NCI-H748 (cell line): ENCODE measurements at regions not wholly inside any gene's neighbourhood (a gene's known extent, or its start where the extent isn't known, plus 50 kb on each side); places are given as distances from the start of the nearest gene placed in this dataset.

ENCODE experiments used
- DNase-seq: peaks from one replicate; lab custom pipeline; 2025; ENCODE audit not compliant: unreplicated experiment; lab: John Stamatoyannopoulos, UW

DNA sequence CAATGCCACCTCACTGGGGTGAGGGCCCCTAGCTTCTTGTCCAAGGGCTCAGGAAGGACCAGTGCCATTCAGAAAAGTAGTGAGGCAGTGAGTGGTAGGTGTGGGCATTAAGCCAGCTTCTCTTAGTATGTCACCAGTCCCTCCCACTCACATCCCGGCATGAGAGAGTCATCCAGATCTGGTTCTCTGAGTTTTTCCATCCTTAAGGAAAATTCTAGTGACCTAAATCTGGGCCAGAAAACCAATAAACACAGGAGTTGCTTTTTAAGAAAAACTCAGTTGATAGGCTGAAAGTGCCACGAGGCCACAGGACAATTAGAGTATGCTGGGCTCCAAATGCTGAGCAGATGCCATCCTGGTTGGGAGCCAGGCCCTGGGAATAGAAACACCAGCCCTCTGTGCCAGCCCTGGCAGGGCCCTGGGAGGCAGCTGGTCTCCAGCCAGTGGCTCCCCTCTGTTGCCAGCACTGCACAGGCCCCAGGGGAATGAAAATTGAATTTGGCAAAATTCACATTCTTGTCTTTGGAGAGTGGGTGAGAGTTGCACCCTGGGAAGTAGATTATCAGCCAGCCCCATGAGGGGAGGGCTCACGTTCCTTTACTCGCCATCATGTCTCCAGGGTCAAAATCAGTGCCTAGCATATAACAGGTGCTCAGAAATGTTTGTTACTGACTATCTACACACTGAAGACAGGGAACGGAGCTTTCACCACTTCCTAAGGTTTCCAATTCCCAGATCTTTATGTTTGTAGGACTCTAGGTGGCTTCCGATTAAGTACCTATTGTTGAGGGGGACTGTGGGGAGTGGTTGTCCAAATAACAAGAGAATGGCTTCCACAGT is 52.8 kb downstream of the FAM43A start:
- no peak for DNase-seq

DNA sequence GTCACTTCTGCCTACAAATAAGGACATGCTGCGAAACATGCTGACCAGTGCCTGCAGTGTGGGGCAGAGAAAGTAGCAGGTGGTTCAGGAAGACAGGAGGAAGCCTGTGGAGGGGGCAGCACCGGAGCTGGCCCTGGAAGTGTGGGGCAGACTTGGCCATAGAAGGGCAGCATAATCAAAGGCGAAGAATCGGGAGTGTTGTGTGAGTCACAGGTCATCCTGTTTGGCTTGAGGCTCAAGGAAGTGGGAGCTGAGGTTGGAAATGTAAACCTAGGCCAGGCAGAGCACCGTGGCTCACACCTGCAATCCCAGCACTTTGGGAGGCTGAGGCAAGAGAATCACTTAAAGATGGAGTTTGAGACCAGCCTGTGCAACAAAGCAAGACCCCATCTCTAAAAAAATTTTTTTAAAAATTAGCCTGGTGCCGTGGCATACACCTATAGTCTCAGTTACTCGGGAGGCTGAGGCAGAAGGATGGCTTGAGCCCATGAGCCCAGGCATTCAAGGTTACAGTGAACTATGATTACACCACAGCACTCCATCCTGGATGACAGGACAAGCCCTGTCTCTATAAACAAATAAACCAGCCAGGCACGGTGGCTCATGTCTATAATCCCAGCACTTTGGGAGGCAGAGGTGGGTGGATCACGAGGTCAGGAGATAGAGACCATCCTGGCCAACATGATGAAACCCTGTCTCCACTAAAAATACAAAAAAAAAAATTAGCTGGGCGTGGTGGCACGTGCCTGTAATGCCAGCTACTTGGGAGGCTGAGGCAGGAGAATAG is 54.0 kb downstream of the FAM43A start:
- DNase-seq: no peak

DNA sequence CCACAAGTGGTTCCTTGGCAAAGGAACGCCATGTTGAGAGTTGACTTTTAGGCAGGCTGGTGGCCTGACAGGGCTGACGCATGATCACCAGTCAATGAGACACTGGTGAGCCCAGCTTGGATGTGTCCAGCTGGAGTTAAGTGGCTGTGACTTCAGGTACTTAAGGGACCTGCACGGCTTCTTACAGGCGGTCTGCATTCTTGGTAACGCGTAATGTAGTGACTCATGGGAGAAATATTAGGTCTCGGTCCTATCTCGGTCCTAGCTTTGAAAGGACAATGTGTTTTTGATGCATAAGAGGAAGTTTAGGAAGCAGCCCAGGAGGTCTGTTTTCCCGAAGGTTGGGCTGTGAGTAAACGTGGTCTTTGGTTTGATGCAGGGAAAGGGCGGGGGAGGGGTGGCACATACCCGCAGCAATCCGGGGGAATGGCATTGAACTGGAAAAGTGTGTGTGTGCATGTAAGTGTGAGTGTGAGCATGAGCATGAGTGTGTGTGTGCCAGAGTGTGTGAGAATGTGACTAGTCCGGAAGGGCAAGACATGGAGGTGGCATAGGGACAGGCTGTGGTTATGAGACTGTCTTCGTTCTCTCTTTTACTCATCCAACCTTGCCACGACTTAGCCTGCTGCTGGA is 55.3 kb downstream of the FAM43A start:
- DNase-seq: no peak

DNA sequence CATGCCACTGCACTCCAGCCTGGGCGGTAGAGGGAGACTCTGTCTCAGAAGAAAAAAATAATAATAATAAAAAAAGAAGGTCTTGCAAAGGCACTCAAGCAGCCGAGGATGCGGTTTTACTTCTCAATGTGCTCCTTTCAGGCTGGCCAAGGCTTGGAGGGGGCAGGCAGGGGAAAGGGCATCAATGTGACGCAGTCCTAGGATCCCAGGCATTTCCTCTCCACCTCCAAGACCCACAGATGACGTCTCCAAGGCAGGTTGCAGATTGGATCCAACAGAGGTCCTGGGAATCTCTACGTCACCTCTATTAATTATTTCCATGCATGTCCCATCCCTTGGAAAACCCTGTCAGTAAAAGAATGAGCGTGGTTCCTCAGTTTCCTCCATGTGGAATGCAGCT is 56.2 kb downstream of the FAM43A start:
- no peak for DNase-seq

DNA sequence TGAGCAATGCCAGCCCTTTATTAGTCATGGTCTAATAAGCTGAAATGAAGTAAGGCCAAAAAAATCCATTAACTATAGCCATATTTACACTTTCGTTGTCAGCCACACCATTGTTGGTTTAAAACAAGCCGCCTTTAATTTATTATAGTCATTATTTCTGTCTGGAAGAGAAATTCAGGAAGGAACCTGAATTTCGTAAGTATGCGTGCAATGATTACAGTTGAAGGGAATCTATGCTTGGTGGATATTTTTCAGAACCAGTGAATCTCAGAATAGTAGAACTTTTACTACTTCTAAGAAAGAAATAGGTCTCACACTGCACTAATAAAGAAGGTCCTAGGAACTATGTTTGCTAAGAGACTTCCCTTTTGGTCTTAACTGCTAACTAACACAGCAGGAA is 59.1 kb downstream of the FAM43A start:
- no peak for DNase-seq

DNA sequence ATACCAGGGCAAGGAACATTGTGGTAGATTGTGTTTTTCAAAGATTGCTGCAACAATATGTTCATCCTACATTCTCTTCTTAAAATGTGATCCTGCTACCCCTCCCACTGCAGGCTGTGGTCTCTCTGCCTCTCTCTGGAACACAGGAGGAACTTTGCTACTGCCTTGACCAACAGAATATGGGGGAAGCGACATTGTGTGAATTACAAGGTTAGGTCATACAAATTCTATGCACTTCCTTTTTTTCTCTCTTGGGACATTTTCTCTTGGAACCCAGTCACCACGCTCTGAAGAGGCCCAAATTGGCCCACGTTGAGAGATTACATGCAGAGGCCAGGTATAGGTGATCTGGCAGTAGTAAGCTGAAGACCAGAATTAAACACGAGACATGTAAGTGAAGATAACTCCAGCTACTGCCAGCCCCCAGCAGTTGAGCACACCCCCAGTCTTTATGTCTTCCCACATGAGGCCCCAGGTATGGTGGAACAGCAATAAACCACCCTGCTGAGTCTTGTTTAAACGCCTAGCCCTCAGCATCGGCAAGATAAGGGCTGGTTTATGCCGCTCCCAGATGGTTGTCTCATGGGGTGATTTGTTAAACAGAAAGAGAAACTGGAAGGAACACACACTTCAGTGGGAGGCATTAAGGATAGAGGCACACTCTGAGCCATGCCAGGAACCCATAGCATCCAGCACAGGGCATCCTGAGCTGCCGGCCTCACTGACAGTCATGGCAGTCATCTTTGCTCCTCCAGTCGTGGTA is 59.9 kb downstream of the FAM43A start:
- no peak for DNase-seq

DNA sequence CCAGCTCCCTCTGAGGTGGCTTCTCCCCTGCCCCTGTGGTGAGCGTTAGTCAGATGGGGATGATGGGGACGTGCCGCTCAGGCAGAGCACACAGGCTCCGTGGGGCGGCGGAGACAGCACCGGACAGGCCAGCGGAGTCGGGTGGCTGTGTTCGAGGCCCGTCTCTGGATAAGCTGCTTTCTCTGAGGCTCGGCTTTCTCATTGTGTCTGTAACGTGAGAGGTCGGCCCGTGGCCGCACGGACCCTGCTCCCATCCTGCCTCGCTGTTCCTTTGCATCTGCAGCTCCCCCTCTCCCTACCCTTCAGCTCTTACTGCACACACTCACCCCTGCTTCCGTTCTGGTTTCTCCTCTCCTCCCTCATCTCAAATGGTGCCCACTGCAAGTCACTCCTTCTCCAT is 62.5 kb downstream of the FAM43A start:
- no peak for DNase-seq

DNA sequence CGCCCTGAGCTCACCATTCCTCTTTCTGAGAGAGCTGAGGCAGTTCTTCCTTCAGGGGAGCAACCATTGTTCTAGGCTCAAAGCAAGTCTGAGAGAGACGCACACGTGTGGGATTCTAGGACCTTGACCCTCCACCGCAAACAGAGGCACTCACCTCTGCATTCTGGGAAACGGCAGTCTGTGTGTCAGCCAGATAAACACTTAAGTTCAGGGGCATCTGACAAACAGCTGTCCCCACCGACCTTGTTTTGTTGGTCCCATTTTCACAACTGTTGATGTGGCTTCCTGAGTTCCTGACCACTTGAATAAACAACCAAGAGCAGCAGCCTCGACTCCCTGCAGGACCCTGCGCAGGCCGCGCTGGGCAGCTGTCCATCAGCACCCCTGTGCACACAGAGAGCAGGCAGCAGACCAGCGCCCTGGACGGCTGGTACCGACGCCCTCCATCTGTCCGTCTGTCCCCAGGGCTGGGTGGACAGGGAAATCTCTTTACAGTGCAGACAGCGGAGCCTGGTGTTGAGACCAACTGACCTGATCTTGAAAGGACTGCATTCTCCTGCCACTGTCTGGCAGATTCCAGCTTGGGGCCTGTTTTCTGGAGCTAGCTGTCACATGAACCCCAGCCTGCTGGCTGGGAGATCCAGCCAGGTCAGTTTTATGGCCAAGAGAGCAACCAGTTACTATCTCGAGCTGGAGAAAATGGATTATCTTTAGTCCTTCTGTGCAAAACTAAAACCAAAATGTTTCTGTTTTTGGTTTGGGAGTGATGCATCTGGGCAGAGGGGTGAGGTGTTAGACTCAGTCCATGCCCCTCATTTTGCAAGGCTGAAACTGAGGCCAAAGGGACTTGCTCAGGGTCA is 64.2 kb downstream of the FAM43A start:
- DNase-seq: no peak

DNA sequence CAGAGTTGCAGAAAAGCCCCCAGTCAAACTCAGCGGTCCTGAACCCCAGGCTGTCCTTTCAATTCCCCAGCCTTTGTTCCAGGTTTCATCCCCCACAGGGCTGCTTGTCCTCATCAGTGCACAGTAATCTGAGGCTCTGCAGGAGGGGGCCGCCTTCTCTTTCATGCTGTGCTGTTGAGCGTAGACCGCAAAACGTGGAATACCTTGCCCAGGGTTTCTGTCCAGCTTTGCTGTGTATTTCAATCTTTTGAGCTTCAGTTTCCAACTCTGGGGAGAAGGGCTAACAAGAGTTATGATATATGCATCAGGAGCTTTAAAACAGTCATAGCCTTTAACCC is 64.8 kb downstream of the FAM43A start:
- DNase-seq: no peak

DNA sequence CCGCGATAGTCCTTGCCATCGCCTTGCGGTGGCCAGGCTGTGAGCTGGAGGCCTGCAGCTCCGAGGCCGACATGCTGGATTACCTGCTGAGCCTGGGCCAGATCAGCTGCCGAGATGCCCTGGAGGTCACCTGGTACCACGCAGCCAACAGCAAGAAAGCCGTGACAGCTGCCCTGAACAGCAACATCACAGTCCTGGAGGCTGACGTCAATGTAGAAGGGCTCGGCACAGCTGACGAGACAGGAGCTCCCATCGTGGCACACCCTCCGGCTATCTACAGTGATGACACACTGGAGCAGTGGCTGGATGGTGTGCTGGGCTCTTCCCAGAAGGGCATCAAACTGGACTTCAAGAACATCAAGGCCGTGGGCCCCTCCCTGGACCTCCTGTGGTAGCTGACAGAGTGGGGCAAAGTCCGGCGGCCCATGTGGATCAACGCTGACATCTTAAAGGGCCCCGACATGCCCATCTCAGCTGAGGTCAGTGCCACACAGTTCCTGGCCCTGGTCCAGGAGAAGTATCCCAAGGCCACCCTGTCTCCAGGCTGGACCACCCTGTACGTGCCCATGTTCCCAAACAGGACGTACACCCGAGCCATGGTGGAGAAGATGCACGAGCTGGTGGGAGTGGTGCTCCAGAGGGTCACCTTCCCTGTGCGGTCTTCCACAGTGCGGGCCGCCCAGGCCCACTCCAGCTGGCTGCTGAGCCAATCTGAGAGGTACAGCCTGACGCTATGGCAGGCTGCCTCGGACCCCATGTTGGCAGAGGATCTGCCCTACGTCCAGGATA is 70.2 kb downstream of the FAM43A start:
- DNase-seq: no peak

DNA sequence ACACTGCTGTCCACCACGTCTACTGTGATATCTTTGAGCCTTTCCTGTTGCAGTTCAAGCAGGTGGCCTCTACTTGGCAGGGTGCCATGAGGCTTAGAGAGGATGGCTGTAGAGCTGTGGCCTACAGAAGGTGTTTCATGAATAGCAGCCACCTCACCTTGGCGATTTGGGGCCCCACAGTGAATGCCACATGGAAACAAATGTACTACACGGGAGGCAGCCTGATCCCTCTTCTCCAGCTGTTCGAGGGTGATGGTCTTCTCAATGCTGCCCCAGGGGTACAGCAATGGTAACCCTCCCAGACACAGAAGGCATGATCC is 70.7 kb downstream of the FAM43A start:
- DNase-seq: peak; percentile 13

DNA sequence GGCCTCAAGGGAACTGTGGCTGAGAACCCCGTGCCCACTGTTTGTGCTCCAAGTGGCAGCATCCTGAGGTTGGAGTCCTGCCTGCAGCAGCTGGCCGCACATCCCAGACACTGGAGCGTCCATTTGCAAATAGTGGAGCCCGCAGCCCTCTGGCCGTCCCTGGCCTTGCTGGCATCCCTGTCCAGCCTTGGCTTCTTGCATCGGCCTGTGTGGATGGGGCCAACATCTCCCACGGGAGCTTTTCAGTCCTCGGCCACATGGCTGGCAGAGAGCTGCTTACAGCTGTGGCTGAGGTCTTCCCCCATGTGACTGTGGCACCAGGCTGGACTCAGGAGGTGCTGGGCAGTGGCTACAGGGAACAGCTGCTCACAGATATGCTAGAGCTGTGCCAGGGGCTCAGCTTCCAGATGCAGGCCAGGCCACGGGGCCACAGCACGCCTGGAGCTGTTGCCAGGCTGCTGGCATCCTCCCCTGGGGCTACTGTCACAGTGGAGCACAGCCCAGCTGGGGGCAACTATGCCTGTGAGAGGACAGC is 71.2 kb downstream of the FAM43A start:
- DNase-seq: no peak

DNA sequence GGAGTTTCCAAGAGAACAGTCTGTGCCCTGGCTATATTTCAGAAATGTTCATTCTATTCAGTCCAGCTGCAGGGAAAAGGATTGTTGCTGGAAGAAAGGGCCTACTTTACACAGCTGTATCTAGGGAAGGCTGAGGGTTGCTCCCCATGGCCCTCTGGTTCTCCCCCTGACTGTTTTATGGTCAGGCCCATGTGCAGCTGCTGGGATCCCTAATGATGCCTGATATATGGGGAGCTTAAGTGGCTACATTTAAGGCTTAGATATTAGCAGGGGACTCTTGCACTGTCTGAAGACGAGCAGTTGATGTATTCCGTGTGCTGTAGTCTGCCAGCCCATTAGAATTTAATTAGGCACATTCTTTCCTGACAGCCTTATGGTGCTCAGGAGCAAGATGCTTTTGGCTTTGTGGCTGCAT is 72.0 kb downstream of the FAM43A start:
- DNase-seq: no peak

DNA sequence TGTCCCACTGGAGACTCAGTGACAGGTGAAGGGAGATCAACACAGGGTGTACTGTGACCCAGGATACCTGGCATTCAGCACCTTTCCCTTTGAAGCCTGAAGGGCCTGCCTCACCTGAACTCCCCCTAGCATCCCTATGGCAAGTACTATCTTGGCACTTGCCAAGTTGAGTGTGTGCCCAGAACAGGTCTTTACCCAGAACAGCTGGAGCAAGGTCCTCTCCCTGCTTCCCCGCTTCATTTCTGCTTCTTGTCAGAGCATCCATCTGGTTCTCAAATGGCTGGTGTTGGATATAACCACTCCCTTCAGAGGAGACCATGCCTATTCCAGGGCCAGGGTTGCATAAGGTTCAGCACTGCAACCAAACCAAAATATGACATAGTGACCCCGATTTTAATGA is 73.0 kb downstream of the FAM43A start:
- DNase-seq: no peak

DNA sequence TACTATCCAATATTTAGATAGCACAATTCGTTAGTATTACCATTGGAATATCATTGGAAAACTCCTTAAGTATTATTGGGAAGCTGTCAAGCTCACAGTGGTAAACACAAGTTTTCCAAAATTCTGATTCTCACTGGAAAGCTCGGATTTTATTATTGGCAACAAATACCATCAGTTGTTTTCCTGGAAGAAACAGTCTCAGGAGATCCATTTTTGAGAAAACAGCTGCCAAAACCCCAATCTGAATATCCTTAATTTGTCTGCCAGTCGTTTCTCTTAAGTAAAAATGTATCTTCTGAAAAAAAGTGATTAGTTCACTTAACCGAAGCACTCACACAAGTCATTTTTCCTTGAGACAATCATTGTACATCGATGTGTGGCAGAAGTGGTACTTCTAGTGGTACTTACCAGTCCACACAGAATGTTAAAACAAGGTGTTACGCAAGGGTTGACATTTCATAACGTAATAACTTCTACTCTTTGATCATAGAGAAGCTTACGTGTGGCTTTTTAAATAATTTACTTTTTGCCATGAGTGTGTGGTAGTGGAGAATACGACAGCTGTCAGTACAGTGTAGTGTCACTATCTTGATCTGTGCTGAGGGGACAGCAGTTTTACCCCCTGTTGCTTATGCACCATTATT is 74.9 kb downstream of the FAM43A start:
- DNase-seq: no peak

DNA sequence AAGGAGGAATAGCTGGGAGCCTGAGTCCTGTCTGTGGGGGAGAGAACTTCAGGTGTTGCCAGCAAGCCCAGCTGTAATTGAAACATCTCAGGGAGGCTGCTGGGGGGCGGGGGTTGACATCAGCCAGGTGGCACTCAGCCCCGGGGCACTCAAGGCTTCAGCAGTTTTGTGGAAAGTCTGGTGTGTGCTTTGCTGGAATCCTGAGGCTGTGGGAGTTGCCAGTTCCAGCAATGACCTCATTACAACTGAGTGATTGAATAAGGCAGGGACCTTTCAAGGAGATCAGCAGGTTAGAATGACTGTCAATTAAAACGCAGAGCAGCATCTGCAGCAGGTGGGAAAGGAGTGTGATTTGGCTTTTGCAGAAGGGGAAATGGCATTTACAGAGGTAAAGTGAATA is 75.7 kb downstream of the FAM43A start:
- DNase-seq: peak; percentile 15

DNA sequence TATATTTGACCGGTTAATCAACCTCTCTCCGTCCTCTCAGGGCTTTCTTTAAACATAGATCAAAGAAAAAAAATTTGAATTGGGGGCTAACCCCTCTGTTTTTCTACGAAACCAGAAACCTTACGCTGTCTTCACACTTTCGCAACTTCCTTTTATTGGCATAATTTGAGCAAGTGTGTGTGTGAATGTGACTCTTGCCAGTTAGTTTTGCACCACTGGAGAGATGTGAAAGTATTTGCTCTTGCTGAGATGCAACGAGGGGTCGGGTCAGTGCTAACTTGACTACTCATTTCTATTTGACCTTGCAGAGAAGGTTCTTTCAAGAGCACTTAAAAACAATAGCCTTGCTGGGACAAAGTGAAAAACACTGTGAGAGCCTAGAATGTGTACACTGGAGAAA is 81.2 kb downstream of the FAM43A start:
- no peak for DNase-seq

DNA sequence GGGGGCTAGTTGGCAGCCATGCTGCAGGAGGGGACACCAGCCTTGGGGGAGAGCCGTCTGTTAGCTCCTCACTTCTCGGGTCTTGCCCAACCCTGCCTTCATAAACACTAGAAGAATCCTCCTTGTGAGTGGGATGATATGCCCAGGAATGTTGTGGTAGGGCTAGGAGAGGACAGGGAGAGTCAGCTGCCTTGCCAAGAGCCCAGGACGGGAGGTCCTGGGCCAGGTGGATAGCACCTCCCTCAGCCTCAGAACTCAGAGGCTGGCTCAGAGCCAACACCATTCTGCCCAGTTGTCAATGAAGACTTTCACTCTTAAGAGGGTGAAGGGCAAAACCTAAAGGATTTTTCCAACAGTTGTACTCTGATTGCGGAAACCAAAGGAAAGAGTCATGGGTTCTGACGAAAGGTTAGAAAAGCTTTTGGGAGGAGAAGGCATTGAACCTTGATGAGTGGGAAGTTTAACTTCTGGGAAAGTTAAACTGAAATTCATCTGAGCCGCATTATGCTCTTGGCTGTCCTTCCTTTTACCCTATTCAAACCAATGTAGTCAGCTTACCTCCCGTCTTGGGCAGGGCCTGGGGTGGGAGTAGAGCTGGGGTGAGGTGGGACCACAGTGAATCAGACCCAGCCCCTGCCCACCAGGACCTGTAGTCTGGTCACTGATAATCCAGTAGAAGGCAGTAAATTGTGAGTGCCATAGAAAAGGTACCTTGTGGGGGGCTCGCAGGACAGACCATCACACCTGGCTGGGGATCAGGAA is 81.9 kb downstream of the FAM43A start:
- DNase-seq: no peak
